Hematopoietic multipotent progenitor cell treated with erythropoietin and hydrocortisone succinate and interleukin-3 and kit ligand, for 15 days (in vitro differentiated cells): ENCODE measurements at regions not wholly inside any gene's neighbourhood (a gene's known extent, or its start where the extent isn't known, plus 50 kb on each side); places are given as distances from the start of the nearest gene placed in this dataset.
"Not testable (repeated sequence)": the region's sequence is repeated elsewhere in the genome, so short reads cannot be mapped to it uniquely, and the experiment has no call there.

Experiments used
- DNase-seq: peaks from one replicate; pipeline ENCODE4 v3.0.0-alpha.2; 2015; ENCODE audit warnings: low spot score

GRCh38 chr14:51444353-51445000, 204.4 kb downstream of the TMX1 start:
- DNase-seq, result no peak

- no peak for DNase-seq
Measured at GRCh38 chr14:51445001-51445390, 204.9 kb downstream of the TMX1 start.

- no peak for DNase-seq
Measured at GRCh38 chr14:51446771-51447170, 204.9 kb upstream of the FRMD6 start.

GRCh38 chr14:51447411-51447810, 204.3 kb upstream of the FRMD6 start:
- no peak for DNase-seq

- no peak for DNase-seq
Measured at GRCh38 chr14:51448831-51449670, 202.7 kb upstream of the FRMD6 start.

- no peak for DNase-seq
Measured at GRCh38 chr14:51449681-51450080, 202.0 kb upstream of the FRMD6 start.

GRCh38 chr14:51451561-51451960, 200.1 kb upstream of the FRMD6 start:
- no peak for DNase-seq

- DNase-seq, result no peak
Measured at GRCh38 chr14:51453869-51454268, 197.8 kb upstream of the FRMD6 start.

- DNase-seq, result no peak
Measured at GRCh38 chr14:51454351-51454750, 197.4 kb upstream of the FRMD6 start.

- no peak for DNase-seq
Measured at GRCh38 chr14:51455041-51455835, 196.5 kb upstream of the FRMD6 start.

GRCh38 chr14:51457843-51458562, 193.7 kb upstream of the FRMD6 start:
- DNase-seq, result no peak

GRCh38 chr14:51458563-51458955, 193.2 kb upstream of the FRMD6 start:
- DNase-seq, result no peak

- DNase-seq, result no peak
Measured at GRCh38 chr14:51460011-51460410, 191.7 kb upstream of the FRMD6 start.

- no peak for DNase-seq
Measured at GRCh38 chr14:51462182-51462581, 189.5 kb upstream of the FRMD6 start.

GRCh38 chr14:51462706-51463105, 189.0 kb upstream of the FRMD6 start:
- DNase-seq, result no peak

- DNase-seq, result no peak
Measured at GRCh38 chr14:51463461-51463860, 188.2 kb upstream of the FRMD6 start.

GRCh38 chr14:51464411-51464810, 187.3 kb upstream of the FRMD6 start:
- no peak for DNase-seq

- DNase-seq, result no peak
Measured at GRCh38 chr14:51465486-51465885, 186.2 kb upstream of the FRMD6 start.

GRCh38 chr14:51467392-51467791, 184.3 kb upstream of the FRMD6 start:
- not testable (repeated sequence) for DNase-seq

GRCh38 chr14:51468523-51468922, 183.2 kb upstream of the FRMD6 start:
- no peak for DNase-seq

- DNase-seq, result no peak
Measured at GRCh38 chr14:51472881-51473280, 178.8 kb upstream of the FRMD6 start.

GRCh38 chr14:51473351-51473750, 178.4 kb upstream of the FRMD6 start:
- no peak for DNase-seq
